Neuronal stem cell (in vitro differentiated cells): ENCODE measurements at regions not wholly inside any gene's neighbourhood (a gene's known extent, or its start where the extent isn't known, plus 50 kb on each side); places are given as distances from the start of the nearest gene placed in this dataset.

Experiments used
- DNase-seq: peaks from one replicate; pipeline ENCODE4 v3.0.0-alpha.2; 2013; ENCODE audit warnings: low spot score
- H2AFZ ChIP-seq: one replicate; pipeline ENCODE4 v1.6.1; 2013; ENCODE audit warnings: mild to moderate bottlenecking, low read length, inconsistent platforms
- H2AK5ac ChIP-seq: 2 replicates; pipeline ENCODE4 v1.6.1; 2013; ENCODE audit warnings: low read depth, mild to moderate bottlenecking, inconsistent platforms, low read length, moderate library complexity, mixed read lengths
- H2BK120ac ChIP-seq: 2 replicates; pipeline ENCODE4 v1.6.1; 2013; ENCODE audit warnings: low read depth, mild to moderate bottlenecking, inconsistent platforms, low read length, moderate library complexity, mixed read lengths
- H2BK12ac ChIP-seq: one replicate; pipeline ENCODE4 v1.6.1; 2013; ENCODE audit warnings: low read length, inconsistent platforms
- H2BK15ac ChIP-seq: 2 replicates; pipeline ENCODE4 v1.6.1; 2013; ENCODE audit warnings: mild to moderate bottlenecking, low read length, inconsistent platforms, mixed read lengths
- H2BK5ac ChIP-seq: one replicate; pipeline ENCODE4 v1.6.1; 2013; ENCODE audit warnings: inconsistent platforms, mild to moderate bottlenecking, low read length, moderate library complexity
- H3K14ac ChIP-seq: one replicate; pipeline ENCODE4 v1.6.1; 2013; ENCODE audit warnings: low read length, inconsistent platforms
- H3K18ac ChIP-seq: 2 replicates; pipeline ENCODE4 v1.6.1; 2013; ENCODE audit warnings: low read length, inconsistent platforms
- H3K23ac ChIP-seq: 2 replicates; pipeline ENCODE4 v1.6.1; 2013; ENCODE audit warnings: low read depth, mild to moderate bottlenecking, mixed read lengths, low read length, inconsistent platforms; ENCODE audit not compliant: poor library complexity
- H3K27ac ChIP-seq: replicated peaks from 3 replicates; pipeline ENCODE4 v1.5.1; 2013; ENCODE audit warnings: low read length, inconsistent platforms
- H3K27me3 ChIP-seq, 3 experiments: 2 replicates each; pipeline ENCODE4 v1.6.1; 2013; ENCODE audit warnings: low read length in 3 of 3, mild to moderate bottlenecking in 2 of 3, inconsistent platforms in 1 of 3, low read depth in 1 of 3, mixed read lengths in 1 of 3, moderate library complexity in 1 of 3; ENCODE audit not compliant: control insufficient read depth in 3 of 3, insufficient read depth in 3 of 3
- H3K36me3 ChIP-seq, 2 donors: replicated peaks in 1 of 2; 2 replicates each; pipeline ENCODE4 v1.6.1; 2013; ENCODE audit warnings: low read length in 2 of 2; ENCODE audit not compliant: control insufficient read depth in 2 of 2, insufficient read depth in 2 of 2
- H3K4ac ChIP-seq: 2 replicates; pipeline ENCODE4 v1.6.1; 2013; ENCODE audit warnings: inconsistent platforms, mild to moderate bottlenecking, low read length, moderate library complexity
- H3K4me1 ChIP-seq, 2 donors: 1 replicate in 1 of 2; 2 replicates in 1 of 2; pipeline ENCODE4 v1.6.1; 2013; ENCODE audit warnings: low read length in 2 of 2, low read depth in 1 of 2; ENCODE audit not compliant: control insufficient read depth in 2 of 2, insufficient read depth in 1 of 2
- H3K4me2 ChIP-seq: one replicate; pipeline ENCODE4 v1.6.1; 2013; ENCODE audit warnings: mild to moderate bottlenecking, low read length, inconsistent platforms; ENCODE audit not compliant: insufficient read depth, poor library complexity, severe bottlenecking
- H3K4me3 ChIP-seq, 2 donors: 2 replicates each; pipeline ENCODE4 v1.5.1; 2013; ENCODE audit warnings: low read length in 2 of 2, mild to moderate bottlenecking in 2 of 2, inconsistent platforms in 1 of 2, moderate library complexity in 1 of 2
- H3K79me1 ChIP-seq: one replicate; pipeline ENCODE4 v1.6.1; 2013; ENCODE audit warnings: low read depth, mild to moderate bottlenecking, inconsistent platforms, low read length, moderate library complexity
- H3K9ac ChIP-seq: one replicate; pipeline ENCODE4 v1.6.1; 2013; ENCODE audit warnings: mild to moderate bottlenecking, low read depth, low read length, inconsistent platforms; ENCODE audit not compliant: poor library complexity
- H3K9me3 ChIP-seq, 2 donors: replicated peaks in 1 of 2; 2 replicates each; pipeline versions ENCODE3 to v1.6.1; 2013; ENCODE audit warnings: low read length in 2 of 2, mild to moderate bottlenecking in 2 of 2, inconsistent platforms in 1 of 2, low read depth in 1 of 2, mixed read lengths in 1 of 2, moderate library complexity in 1 of 2; ENCODE audit not compliant: control insufficient read depth in 2 of 2, insufficient read depth in 1 of 2
- H4K8ac ChIP-seq: one replicate; pipeline ENCODE4 v1.6.1; 2013; ENCODE audit warnings: low read depth, mild to moderate bottlenecking, inconsistent platforms, low read length, moderate library complexity
- H4K91ac ChIP-seq: one replicate; pipeline ENCODE4 v1.6.1; 2013; ENCODE audit warnings: low read length, low read depth, mild to moderate bottlenecking, inconsistent platforms; ENCODE audit not compliant: poor library complexity
- WGBS, 2 donors: extraction: QIAGEN DNeasy Blood & Tissue Kit; methylation state at CpG; one replicate each; pipeline ENCODE4 v1.1.7; 2013; ENCODE audit warnings: missing lambda C conversion rate in 2 of 2, mixed read lengths in 1 of 2; ENCODE audit not compliant: insufficient read length in 2 of 2, insufficient replicate concordance in 1 of 2; ENCODE audit errors: extremely low coverage in 2 of 2; 5-methylcytosine and 5-hydroxymethylcytosine counted together

DNA sequence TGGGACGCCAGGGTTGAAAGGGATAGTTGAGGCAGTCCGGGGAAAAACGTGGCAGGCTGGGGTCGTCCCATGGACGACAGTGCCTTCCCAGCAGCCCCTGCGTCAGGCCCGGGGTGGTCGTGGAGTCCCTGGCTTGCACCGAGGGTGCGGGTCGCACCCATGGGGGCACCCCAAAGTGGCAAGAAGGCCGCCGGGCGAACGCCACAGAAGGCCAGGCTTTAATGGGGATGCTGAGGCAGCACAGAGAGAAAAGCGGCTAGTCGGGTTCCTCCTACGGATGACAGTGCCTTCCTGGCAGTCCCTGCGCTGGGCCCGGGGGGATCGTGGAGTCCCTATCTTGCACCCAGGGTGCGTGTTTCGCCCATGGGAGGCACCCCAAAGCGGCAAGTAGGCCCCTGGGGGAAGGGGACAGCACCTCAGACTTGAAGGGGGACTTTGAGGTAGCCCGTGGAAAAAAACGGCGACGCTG is 158.6 kb upstream of the ALG10B start:
- H2BK12ac ChIP-seq, result no peak overlapping the region
- no peaks in the 10 kb centered on the region for H3K79me1 ChIP-seq
- no peak overlapping the region for H4K8ac ChIP-seq
- no peaks in the 10 kb centered on the region for H3K4me1 ChIP-seq
- no peak overlapping the region for H3K4me3 ChIP-seq
- no peak overlapping the region for H2BK120ac ChIP-seq
- peaks cover 0 to 75% of the 10 kb centered on the region in 2 donors for H3K9me3 ChIP-seq
- H3K4me2 ChIP-seq, result peak overlapping the region; percentile 18
- no peak overlapping the region for H3K18ac ChIP-seq
- no peaks in the 10 kb centered on the region for H3K36me3 ChIP-seq
- no peak overlapping the region for H3K9ac ChIP-seq
- no peak overlapping the region for H3K4ac ChIP-seq
- H2AK5ac ChIP-seq, result no peak overlapping the region
- H2AFZ ChIP-seq, result no peak overlapping the region
- WGBS, 2 donors, result no CpG with 5 or more reads among the region's 28 CpGs
- H2BK5ac ChIP-seq, result no peak overlapping the region
- no peak for DNase-seq
- no peak overlapping the region for H3K23ac ChIP-seq
- H3K14ac ChIP-seq, result no peak overlapping the region
- no peak overlapping the region for H4K91ac ChIP-seq
- H2BK15ac ChIP-seq, result no peak overlapping the region
- no peaks in the 10 kb centered on the region for H3K27me3 ChIP-seq
- H3K27ac ChIP-seq, result no peak overlapping the region

GRCh38 chr12:38158428-38159091 is 158.0 kb upstream of the ALG10B start:
- no peak overlapping the region for H3K23ac ChIP-seq
- no CpG with 5 or more reads among the region's 32 CpGs for WGBS, 2 donors
- H3K27me3 ChIP-seq, result no peaks in the 10 kb centered on the region
- H4K91ac ChIP-seq, result no peak overlapping the region
- H3K9me3 ChIP-seq, result peaks cover 0 to 76% of the 10 kb centered on the region in 2 donors
- H3K27ac ChIP-seq, result no peak overlapping the region
- no peak overlapping the region for H2AK5ac ChIP-seq
- no peak overlapping the region for H2BK120ac ChIP-seq
- H2BK15ac ChIP-seq, result no peak overlapping the region
- H3K4ac ChIP-seq, result no peak overlapping the region
- no peak overlapping the region for H4K8ac ChIP-seq
- peak overlapping the region; percentile 0 for H2AFZ ChIP-seq
- no peaks in the 10 kb centered on the region for H3K4me1 ChIP-seq
- no peak overlapping the region for H3K4me3 ChIP-seq
- H2BK12ac ChIP-seq, result no peak overlapping the region
- no peak overlapping the region for H3K9ac ChIP-seq
- no peaks in the 10 kb centered on the region for H3K36me3 ChIP-seq
- no peaks in the 10 kb centered on the region for H3K79me1 ChIP-seq
- no peak overlapping the region for H2BK5ac ChIP-seq
- H3K14ac ChIP-seq, result no peak overlapping the region
- H3K4me2 ChIP-seq, result peak overlapping the region; percentile 18
- H3K18ac ChIP-seq, result no peak overlapping the region
- no peak for DNase-seq

DNA sequence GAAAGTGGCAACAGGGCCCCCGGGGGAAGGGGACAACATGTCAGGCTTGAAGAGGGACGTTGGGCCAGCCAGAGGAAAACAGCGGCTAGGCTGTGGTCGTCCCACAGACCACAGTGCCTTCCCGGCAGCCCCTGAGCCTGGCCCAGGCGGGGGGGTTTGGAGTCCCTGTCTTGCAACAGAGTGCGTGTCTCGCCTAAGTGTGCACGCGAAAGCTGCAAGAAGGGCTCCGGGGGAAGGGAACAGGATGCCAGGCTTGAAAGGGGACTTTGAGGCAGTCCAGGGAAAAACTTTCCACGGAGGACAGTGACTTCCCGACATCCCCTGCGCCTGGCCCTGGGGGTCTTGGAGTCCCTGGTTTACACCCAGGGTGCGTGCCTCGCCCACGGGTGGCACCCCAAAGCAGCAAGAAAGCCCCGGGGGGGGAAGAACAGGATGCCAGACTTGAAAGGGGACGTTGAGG is 157.5 kb upstream of the ALG10B start:
- Histone ChIP-seq H3K23ac (no peak overlapping the region), H3K9me3 (peaks cover 0 to 72% of the 10 kb centered on the region in 2 donors), H2AK5ac (no peak overlapping the region), H3K18ac (no peak overlapping the region), H2AFZ (peak overlapping the region; percentile 0), H3K9ac (no peak overlapping the region), H3K79me1 (no peaks in the 10 kb centered on the region), H3K27ac (no peak overlapping the region), H3K14ac (no peak overlapping the region), H4K8ac (no peak overlapping the region), H3K27me3 (no peaks in the 10 kb centered on the region), H3K4me1 (no peaks in the 10 kb centered on the region), H3K36me3 (no peaks in the 10 kb centered on the region), H2BK120ac (no peak overlapping the region), H3K4me3 (no peak overlapping the region), H2BK12ac (no peak overlapping the region), H3K4ac (no peak overlapping the region), H3K4me2 (no peak overlapping the region), H2BK15ac (no peak overlapping the region), H4K91ac (no peak overlapping the region), H2BK5ac (no peak overlapping the region)
- DNase-seq, result no peak
- no CpG with 5 or more reads among the region's 19 CpGs for WGBS, 2 donors

DNA sequence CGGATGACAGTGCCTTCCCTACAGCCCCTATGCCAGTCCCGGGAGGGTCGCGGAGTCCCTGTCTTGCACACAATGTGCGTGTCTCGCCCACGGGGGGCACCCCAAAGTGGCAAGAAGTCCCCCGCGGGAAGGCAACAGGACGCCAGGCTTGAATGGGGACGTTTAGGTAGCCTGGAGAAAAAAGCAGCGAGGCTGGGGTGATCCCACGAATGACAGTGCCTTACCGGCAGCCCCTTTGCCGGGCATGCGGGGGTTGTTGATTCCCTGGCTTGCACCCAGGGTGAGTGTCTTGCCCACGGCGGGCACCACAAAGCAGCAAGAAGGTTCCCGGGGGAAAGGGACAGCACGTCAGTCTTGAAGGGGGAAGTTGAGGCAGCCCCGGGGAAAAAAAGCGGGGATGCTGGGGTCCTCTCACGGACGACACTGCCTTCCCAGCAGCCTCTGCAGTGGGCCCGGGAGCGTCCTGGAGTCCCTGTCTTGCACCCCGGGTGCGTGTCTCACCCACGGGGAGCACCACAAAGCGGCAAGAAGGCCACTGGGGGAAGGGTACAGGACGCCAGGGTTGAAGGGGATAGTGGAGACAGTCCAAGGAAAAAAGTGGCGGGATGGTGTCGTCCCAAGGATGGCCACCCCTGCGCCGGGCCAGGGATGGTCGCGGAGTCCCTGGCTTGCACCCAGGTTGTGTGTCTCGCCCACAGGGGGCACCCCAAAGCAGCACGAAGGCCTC is 156.8 kb upstream of the ALG10B start:
- Histone ChIP-seq H3K4me2 (peak overlapping the region; percentile 11), H2AFZ (no peak overlapping the region), H2BK15ac (no peak overlapping the region), H2BK12ac (no peak overlapping the region), H3K79me1 (no peaks in the 10 kb centered on the region), H3K9ac (no peak overlapping the region), H4K91ac (no peak overlapping the region), H3K27me3 (no peaks in the 10 kb centered on the region), H4K8ac (no peak overlapping the region), H3K4me1 (no peaks in the 10 kb centered on the region), H3K4ac (no peak overlapping the region), H3K23ac (no peak overlapping the region), H2BK5ac (no peak overlapping the region), H2BK120ac (no peak overlapping the region), H3K36me3 (no peaks in the 10 kb centered on the region), H3K9me3 (peaks cover 0 to 65% of the 10 kb centered on the region in 2 donors), H3K18ac (no peak overlapping the region), H3K14ac (no peak overlapping the region), H2AK5ac (no peak overlapping the region), H3K27ac (no peak overlapping the region), H3K4me3 (no peak overlapping the region)
- no CpG with 5 or more reads among the region's 39 CpGs for WGBS, 2 donors
- no peak for DNase-seq
